ENCODE measurements at regions not wholly inside any gene's neighbourhood (a gene's known extent, or its start where the extent isn't known, plus 50 kb on each side); places are given as distances from the start of the nearest gene placed in this dataset.

DNA sequence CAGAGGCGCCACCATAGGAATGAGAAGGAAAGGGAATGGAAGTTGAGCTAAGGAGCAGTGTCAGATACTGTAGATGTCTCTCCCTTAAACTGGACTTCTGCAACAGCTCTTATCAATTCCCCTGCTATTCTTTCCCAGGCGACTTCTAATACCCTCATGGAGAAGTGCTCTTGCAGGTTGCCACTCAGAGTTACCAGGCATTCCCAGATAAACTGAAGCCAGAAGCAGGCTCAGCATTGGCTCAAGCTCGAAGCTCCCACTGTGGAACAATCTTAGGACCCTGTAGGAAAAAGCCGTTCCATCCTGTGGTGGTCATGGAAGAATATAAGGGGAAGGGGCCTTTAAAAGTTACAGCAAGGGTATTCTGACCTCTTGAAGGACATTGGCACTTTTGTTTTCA, 208.7 kb upstream of the PLET1 start:
- no peak for DNase-seq

DNA sequence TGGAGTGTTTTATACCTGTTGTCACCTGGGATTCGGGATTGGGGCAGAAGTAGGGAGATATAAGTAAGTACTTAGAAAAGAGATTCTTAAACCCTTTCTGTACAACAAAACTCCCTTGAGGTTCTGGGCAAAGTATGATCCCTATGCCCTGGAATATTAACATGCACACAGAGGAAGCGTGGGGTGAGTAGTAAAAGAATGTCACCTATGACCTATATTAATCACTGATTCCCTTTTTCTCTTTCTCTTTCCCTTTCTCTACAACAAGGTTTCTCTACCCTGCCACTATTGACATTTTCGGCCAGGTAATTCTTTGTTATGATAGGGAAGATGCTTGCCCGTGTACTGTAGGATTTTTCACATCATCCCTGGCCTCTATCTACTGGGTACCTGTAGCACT, 209.7 kb upstream of the PLET1 start:
- DNase-seq, result no peak

DNA sequence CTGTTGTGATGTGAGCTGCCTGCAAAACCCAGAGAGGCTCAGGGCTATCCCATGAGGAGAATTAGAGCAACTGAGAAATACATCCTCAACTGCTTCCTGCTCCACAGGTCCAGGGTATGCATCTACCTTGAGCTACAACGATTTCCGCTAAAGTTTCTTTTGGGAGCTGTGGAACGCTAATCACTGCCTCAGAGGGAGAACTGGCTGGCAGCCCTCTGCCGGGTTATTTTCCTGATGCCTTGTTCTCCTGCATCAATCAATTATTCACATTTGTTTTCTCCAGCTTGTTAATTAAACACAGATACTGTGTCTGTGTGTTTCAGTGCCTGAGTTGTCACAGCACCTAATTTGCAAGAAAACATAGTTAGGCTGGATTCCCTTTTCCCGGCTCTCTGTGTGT, 211.1 kb upstream of the PLET1 start:
- DNase-seq, result no peak

- no peak for DNase-seq
Observed at GRCh38 chr11:112477152-112477551, 216.5 kb upstream of the PLET1 start.

DNA sequence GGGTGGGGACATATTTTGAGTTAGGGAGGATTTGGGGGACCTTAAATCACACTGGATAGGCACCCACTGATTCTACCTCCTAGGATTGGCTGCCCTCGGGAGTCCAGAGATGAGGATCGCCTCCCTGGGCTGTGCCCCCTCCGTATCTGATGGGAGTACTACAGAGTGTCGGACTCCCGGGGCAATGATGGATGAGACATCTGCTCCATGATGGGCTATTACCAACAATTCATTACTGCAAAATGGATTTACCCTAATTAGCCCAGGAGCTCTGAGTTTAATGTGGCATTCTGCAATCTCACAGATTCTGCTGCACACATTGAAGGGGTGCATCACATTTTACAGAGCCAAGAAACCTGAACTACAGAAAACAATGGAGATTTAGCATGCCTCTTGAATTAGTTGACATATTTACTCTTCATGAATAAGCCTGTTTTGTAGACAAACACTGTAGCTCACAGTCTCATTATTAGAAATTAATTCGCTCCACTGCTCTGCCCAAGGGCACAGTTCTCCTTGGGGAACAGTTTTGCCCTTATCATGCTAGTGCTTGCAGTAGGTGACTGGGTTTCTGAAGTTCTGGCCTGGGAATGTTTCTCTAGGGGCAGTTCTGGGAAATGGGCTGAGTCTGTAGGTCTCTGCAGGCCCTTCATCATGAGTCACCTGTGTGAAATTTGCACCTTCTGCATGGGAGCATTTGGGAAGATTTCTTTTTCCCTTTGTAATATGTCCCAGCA, 217.1 kb upstream of the PLET1 start:
- no peak for DNase-seq

DNA sequence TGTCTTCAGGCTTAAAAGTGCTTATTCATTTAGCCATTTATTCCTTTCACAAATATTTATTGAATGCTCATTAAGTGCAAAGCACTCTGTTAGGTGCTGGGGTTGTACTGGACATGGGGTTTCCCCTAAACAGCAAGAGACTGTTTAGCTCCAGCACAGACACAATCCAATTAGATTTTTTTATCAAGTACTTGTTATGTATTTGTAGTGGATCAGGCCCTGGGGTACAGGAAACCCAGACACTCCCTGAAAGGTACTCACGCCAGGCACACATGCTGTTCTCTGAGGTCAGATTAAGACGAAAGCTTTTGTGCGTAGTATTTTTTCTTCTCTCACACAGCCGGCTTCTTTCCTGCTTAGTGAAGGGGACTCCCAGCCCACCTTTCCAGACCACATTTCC, 218.1 kb upstream of the PLET1 start:
- DNase-seq, result no peak

DNA sequence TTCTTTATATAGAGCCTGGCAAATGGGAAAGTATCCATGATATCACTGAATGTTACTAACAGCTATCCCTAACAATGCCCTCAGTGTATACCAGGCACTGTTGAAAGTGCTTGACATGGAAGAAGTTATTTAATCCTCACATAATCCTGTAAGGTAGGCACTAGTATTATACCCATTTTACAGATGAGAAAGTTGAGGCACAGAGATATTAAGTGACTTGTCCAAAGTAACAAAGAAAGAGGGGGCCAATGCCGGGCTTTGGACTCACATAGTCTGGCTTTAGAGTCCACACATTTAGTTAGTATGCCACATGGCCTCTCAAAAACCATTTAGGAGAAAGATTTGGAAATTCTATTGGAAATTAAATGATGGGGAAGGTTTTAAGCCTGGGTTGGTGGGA, 220.8 kb upstream of the PLET1 start:
- DNase-seq, result no peak

GRCh38 chr11:112481893-112482292, 221.2 kb upstream of the PLET1 start:
- DNase-seq, result no peak

GRCh38 chr11:112485280-112485679, 224.6 kb upstream of the PLET1 start:
- no peak for DNase-seq

- DNase-seq, result no peak
Observed at GRCh38 chr11:112497826-112498225, 237.2 kb upstream of the PLET1 start.

GRCh38 chr11:112498701-112499100, 238.0 kb upstream of the PLET1 start:
- DNase-seq, result no peak

GRCh38 chr11:112499153-112499880, 238.7 kb upstream of the PLET1 start:
- DNase-seq, result no peak

GRCh38 chr11:112499881-112500204, 239.2 kb upstream of the PLET1 start:
- no peak for DNase-seq

GRCh38 chr11:112503410-112503809, 242.8 kb upstream of the PLET1 start:
- DNase-seq, result no peak

DNA sequence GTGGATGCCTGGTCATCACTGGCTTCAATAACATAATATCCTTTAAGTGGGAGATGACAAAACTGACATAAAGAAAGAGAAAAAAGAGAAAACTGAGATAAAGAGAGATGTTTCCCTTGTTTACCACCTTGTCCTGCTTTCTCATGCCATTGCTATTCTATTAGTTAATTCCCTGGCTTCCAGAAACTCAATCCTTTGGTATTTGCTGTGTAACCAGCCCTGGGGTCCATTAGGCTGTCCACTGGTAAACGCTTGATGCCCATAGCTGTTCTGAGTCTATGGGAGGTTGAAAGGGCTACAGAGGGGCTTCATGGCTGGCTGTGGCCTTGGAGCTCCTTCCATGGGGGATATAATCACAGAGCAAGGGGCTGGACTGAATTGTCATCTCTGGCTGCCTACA, 243.4 kb upstream of the PLET1 start:
- DNase-seq, result no peak

DNA sequence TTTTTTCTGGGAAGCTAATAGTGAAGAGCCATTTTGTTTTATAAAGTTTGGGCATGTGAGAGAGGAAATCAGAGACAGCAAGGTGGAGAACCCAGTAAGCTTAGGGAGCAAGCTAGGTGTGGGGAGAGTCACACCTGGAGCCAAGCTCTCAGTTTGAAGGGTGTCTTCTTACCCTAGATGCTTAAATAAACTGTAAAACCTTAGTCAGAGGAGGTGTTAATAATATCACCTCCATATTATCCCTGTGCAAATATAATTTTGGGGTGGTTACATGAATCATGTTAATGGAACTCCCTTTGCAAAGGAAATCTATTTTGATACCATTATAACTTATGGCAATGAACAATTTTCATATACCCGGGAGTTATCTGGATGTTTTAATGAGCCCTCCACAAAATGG, 246.2 kb upstream of the PLET1 start:
- no peak for DNase-seq

- no peak for DNase-seq
Observed at GRCh38 chr11:112507281-112507680, 246.6 kb upstream of the PLET1 start.

GRCh38 chr11:112508750-112509149, 248.1 kb upstream of the PLET1 start:
- no peak for DNase-seq

DNA sequence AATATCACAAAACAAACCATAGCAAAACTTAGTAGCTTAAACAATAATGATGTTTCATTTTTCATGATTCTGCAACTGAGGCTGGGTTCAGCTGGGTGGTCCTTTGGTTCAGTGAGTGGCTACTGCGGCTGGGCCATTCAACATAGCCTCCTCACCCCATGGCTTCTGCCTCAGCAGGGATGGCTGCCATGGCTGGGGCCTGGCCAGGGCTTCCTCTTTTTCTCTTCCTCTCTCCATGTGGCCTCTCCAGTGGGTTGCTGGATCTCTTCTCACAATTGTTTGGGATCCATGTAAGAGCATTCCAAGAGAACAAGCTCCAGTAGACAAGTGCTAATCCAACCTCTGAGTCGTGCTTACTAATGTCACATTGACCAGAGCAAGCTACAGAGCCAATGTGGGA, 248.6 kb upstream of the PLET1 start:
- no peak for DNase-seq

- no peak for DNase-seq
Observed at GRCh38 chr11:112511271-112511670, 250.6 kb upstream of the PLET1 start.

- DNase-seq, result no peak
Observed at GRCh38 chr11:112511911-112512310, 251.3 kb upstream of the PLET1 start.

DNA sequence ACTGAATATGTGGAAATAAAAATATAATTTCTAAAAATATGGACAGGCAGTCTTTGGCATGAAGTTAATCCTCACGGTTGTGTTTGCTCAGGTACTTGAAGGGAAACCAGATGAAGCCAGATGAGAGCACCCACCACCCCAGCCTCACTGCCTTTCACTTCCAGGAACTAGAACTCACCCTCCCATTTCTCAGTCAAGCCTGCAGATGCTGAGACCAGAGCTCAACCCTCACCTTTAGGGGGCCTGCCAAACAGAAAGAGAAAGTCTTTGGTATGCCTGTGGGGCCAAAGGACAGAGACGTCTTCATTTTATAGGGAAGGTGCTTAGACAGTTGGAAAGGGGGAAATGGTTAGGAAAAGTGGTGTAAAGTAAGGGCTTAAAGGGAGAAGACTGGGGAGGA, 252.8 kb upstream of the PLET1 start:
- DNase-seq, result no peak

GRCh38 chr11:112514011-112514740, 253.5 kb upstream of the PLET1 start:
- no peak for DNase-seq

- DNase-seq, result no peak
Observed at GRCh38 chr11:112516261-112516660, 255.6 kb upstream of the PLET1 start.
